Mesenchymal stem cell (in vitro differentiated cells and primary cell): ENCODE measurements at regions not wholly inside any gene's neighbourhood (a gene's known extent, or its start where the extent isn't known, plus 50 kb on each side); places are given as distances from the start of the nearest gene placed in this dataset.

Source experiments
- DNase-seq: peaks from one replicate; pipeline ENCODE4 v3.0.0-alpha.2; 2013
- H2AFZ ChIP-seq: one replicate; pipeline ENCODE4 v1.6.1; 2013; ENCODE audit warnings: low read depth, mild to moderate bottlenecking, control low read depth, inconsistent platforms, low read length, moderate library complexity
- H2AK5ac ChIP-seq: 2 replicates; pipeline ENCODE4 v1.6.1; 2013; ENCODE audit warnings: low read length, moderate library complexity, mild to moderate bottlenecking, inconsistent platforms; ENCODE audit not compliant: severe bottlenecking
- H2BK120ac ChIP-seq: one replicate; pipeline ENCODE4 v1.6.1; 2013; ENCODE audit warnings: low read depth, mild to moderate bottlenecking, inconsistent platforms, low read length, moderate library complexity
- H2BK12ac ChIP-seq, 2 experiments: one replicate each; pipeline ENCODE4 v1.6.1; 2013; ENCODE audit warnings: inconsistent platforms in 2 of 2, low read length in 2 of 2, mild to moderate bottlenecking in 2 of 2, moderate library complexity in 2 of 2, control low read depth in 1 of 2
- H2BK15ac ChIP-seq: one replicate; pipeline ENCODE4 v1.6.1; 2013; ENCODE audit warnings: mild to moderate bottlenecking, low read depth, inconsistent platforms; ENCODE audit not compliant: poor library complexity, severe bottlenecking
- H2BK5ac ChIP-seq: 2 replicates; pipeline ENCODE4 v1.6.1; 2013; ENCODE audit warnings: low read depth, mild to moderate bottlenecking, low read length, control low read depth, inconsistent platforms; ENCODE audit not compliant: poor library complexity, severe bottlenecking
- H3K14ac ChIP-seq, 2 experiments: one replicate each; pipeline ENCODE4 v1.6.1; 2013; ENCODE audit warnings: inconsistent platforms in 2 of 2, low read length in 2 of 2, control low read depth in 1 of 2, mild to moderate bottlenecking in 1 of 2, moderate library complexity in 1 of 2
- H3K18ac ChIP-seq, 2 experiments: one replicate each; pipeline ENCODE4 v1.6.1; 2013; ENCODE audit warnings: inconsistent platforms in 2 of 2, low read length in 2 of 2, control low read depth in 1 of 2, low read depth in 1 of 2, mild to moderate bottlenecking in 1 of 2
- H3K23ac ChIP-seq, 2 experiments: one replicate each; pipeline ENCODE4 v1.6.1; 2013; ENCODE audit warnings: inconsistent platforms in 2 of 2, low read length in 2 of 2, mild to moderate bottlenecking in 2 of 2, moderate library complexity in 2 of 2, control low read depth in 1 of 2
- H3K27ac ChIP-seq: 2 replicates; pipeline ENCODE4 v1.5.1; 2013; ENCODE audit warnings: mild to moderate bottlenecking, moderate library complexity, low read length, control low read depth, inconsistent platforms; ENCODE audit not compliant: poor library complexity, severe bottlenecking
- H3K27me3 ChIP-seq, 2 experiments: 2 replicates each; pipeline versions ENCODE4 v1.6.1 to v1.7.0; 2013; ENCODE audit warnings: low read length in 2 of 2, mild to moderate bottlenecking in 2 of 2, moderate library complexity in 2 of 2, control low read depth in 1 of 2, inconsistent platforms in 1 of 2; ENCODE audit not compliant: control insufficient read depth in 1 of 2, insufficient read depth in 1 of 2
- H3K36me3 ChIP-seq, 2 experiments: 2 replicates each; pipeline versions ENCODE4 v1.6.1 to v1.7.0; 2013; ENCODE audit warnings: low read length in 2 of 2, control low read depth in 1 of 2, inconsistent platforms in 1 of 2, low read depth in 1 of 2, mild to moderate bottlenecking in 1 of 2; ENCODE audit not compliant: insufficient read depth in 2 of 2, control insufficient read depth in 1 of 2
- H3K4ac ChIP-seq, 2 experiments: one replicate each; pipeline ENCODE4 v1.6.1; 2013; ENCODE audit warnings: inconsistent platforms in 2 of 2, low read length in 2 of 2, mild to moderate bottlenecking in 2 of 2, moderate library complexity in 2 of 2, control low read depth in 1 of 2, low read depth in 1 of 2
- H3K4me1 ChIP-seq: 2 replicates; pipeline ENCODE4 v1.6.1; 2013; ENCODE audit warnings: low read depth, low read length, control low read depth; ENCODE audit not compliant: control insufficient read depth, insufficient read depth
- H3K4me2 ChIP-seq: 2 replicates; pipeline ENCODE4 v1.6.1; 2013; ENCODE audit warnings: low read length, mild to moderate bottlenecking, inconsistent platforms; ENCODE audit not compliant: poor library complexity, severe bottlenecking
- H3K4me3 ChIP-seq, 2 experiments: 2 replicates each; pipeline versions ENCODE4 v1.5.1 to v1.7.0; 2013; ENCODE audit warnings: low read length in 2 of 2, mild to moderate bottlenecking in 2 of 2, control low read depth in 1 of 2, low read depth in 1 of 2; ENCODE audit not compliant: insufficient read depth in 1 of 2
- H3K79me1 ChIP-seq: replicated peaks from 2 replicates; pipeline ENCODE4 v1.6.1; 2013; ENCODE audit warnings: mild to moderate bottlenecking, control low read depth, low read length, inconsistent platforms; ENCODE audit not compliant: poor library complexity, severe bottlenecking
- H3K9ac ChIP-seq: 2 replicates; pipeline ENCODE4 v1.7.0; 2013; ENCODE audit warnings: mild to moderate bottlenecking, low read length, moderate library complexity
- H3K9me3 ChIP-seq: 2 replicates; pipeline ENCODE4 v1.7.0; 2013; ENCODE audit warnings: mild to moderate bottlenecking, low read length; ENCODE audit not compliant: control insufficient read depth
- H4K8ac ChIP-seq: one replicate; pipeline ENCODE4 v1.6.1; 2013; ENCODE audit warnings: inconsistent platforms, mild to moderate bottlenecking, low read length, moderate library complexity
- H4K91ac ChIP-seq: one replicate; pipeline ENCODE4 v1.6.1; 2013; ENCODE audit warnings: mild to moderate bottlenecking, low read length, inconsistent platforms
- WGBS: methylation state at CpG from one replicate; pipeline ENCODE4 v1.1.7; 2013; ENCODE audit warnings: mixed read lengths; 5-methylcytosine and 5-hydroxymethylcytosine counted together

DNA sequence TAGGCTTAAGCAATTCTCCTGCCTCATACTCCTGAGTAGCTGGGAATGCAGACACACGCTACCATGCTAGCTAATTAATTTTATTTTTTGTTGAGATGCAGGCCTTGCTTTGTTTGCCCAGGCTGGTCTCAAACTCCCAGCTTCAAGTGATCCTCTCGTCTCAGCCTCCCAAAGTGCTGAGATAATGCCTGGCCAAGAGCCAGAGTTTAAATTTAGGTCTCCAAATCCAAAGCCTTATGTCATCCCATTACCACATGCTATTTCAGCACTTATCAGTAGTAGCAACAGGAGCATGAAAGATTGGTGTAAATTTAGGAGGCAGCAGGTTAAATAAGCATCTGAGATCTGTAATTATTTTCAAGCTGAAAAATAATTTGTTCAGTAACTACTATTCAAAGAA lies 326.1 kb upstream of the ANO5 start:
- Histone ChIP-seq H3K9me3 (no peaks in the 10 kb centered on the region), H3K23ac (no peak overlapping the region), H2BK5ac (no peak overlapping the region), H3K4me3 (no peak overlapping the region), H3K4ac (no peak overlapping the region), H2AFZ (no peak overlapping the region), H3K79me1 (no peaks in the 10 kb centered on the region), H3K36me3 (no peaks in the 10 kb centered on the region), H4K91ac (no peak overlapping the region), H3K14ac (no peak overlapping the region), H2AK5ac (no peak overlapping the region), H3K9ac (no peak overlapping the region), H2BK12ac (no peak overlapping the region), H2BK15ac (no peak overlapping the region), H3K27me3 (no peaks in the 10 kb centered on the region), H3K4me1 (no peaks in the 10 kb centered on the region), H3K4me2 (no peak overlapping the region), H2BK120ac (no peak overlapping the region), H3K27ac (no peak overlapping the region), H4K8ac (no peak overlapping the region), H3K18ac (no peak overlapping the region)
- no peak for DNase-seq
- 80% methylated on average over 2 of the region's 2 CpGs for WGBS

- H3K18ac ChIP-seq = no peak overlapping the region
- no peaks in the 10 kb centered on the region for H3K36me3 ChIP-seq
- no peak overlapping the region for H3K4me2 ChIP-seq
- no peak overlapping the region for H3K4me3 ChIP-seq
- H3K27me3 ChIP-seq = peaks cover 0 to 2% of the 10 kb centered on the region in 2 experiments
- no peak overlapping the region for H3K4ac ChIP-seq
- H3K9ac ChIP-seq = no peak overlapping the region
- H3K9me3 ChIP-seq = no peaks in the 10 kb centered on the region
- no peak overlapping the region for H3K23ac ChIP-seq
- no peak overlapping the region for H2BK5ac ChIP-seq
- no peak overlapping the region for H4K91ac ChIP-seq
- H2BK12ac ChIP-seq = no peak overlapping the region
- no peak overlapping the region for H2AK5ac ChIP-seq
- H4K8ac ChIP-seq = no peak overlapping the region
- no peaks in the 10 kb centered on the region for H3K4me1 ChIP-seq
- DNase-seq = no peak
- H3K79me1 ChIP-seq = no peaks in the 10 kb centered on the region
- no peak overlapping the region for H2AFZ ChIP-seq
- H3K14ac ChIP-seq = no peak overlapping the region
- H3K27ac ChIP-seq = no peak overlapping the region
- H2BK120ac ChIP-seq = no peak overlapping the region
- H2BK15ac ChIP-seq = no peak overlapping the region
These were observed 315.7 kb upstream of the ANO5 start for GRCh38 chr11:21877151-21877550.

DNA sequence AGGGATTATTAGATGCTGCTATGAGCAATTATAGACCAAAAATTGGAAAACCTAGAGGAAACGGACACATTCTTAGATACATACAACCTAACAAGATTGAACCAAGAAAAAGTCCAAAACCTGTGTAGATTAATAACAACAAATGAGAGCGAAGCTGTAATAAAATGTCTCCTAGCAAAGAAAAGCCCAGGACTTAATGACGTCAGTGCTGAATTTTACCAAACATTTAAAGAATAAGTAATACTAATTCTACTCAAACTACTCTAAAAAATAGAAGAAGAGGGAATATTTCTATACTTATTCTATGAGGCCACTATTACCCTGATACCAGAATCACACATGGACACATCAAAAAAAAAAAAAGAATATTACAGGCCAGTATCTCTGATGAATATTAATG lies 309.5 kb upstream of the ANO5 start:
- H3K27ac ChIP-seq = no peak overlapping the region
- no peak overlapping the region for H3K4me3 ChIP-seq
- no peak overlapping the region for H3K18ac ChIP-seq
- H2AFZ ChIP-seq = no peak overlapping the region
- no peaks in the 10 kb centered on the region for H3K36me3 ChIP-seq
- no peak overlapping the region for H3K14ac ChIP-seq
- no peak overlapping the region for H4K8ac ChIP-seq
- no peak overlapping the region for H3K9ac ChIP-seq
- peaks cover 6% of the 10 kb centered on the region for H3K9me3 ChIP-seq
- H3K23ac ChIP-seq = no peak overlapping the region
- H4K91ac ChIP-seq = no peak overlapping the region
- no peak overlapping the region for H2BK5ac ChIP-seq
- H3K79me1 ChIP-seq = no peaks in the 10 kb centered on the region
- no peaks in the 10 kb centered on the region for H3K4me1 ChIP-seq
- 40% methylated on average over 1 of the region's 3 CpGs for WGBS
- no peak overlapping the region for H2BK120ac ChIP-seq
- no peak overlapping the region for H2AK5ac ChIP-seq
- H3K4ac ChIP-seq = no peak overlapping the region
- DNase-seq = no peak
- H3K4me2 ChIP-seq = no peak overlapping the region
- no peaks in the 10 kb centered on the region for H3K27me3 ChIP-seq
- H2BK15ac ChIP-seq = no peak overlapping the region
- H2BK12ac ChIP-seq = no peak overlapping the region

GRCh38 chr11:21888814-21889213 lies 304.1 kb upstream of the ANO5 start:
- no peaks in the 10 kb centered on the region for H3K9me3 ChIP-seq
- no peak overlapping the region for H3K18ac ChIP-seq
- H3K36me3 ChIP-seq = no peaks in the 10 kb centered on the region
- H2AFZ ChIP-seq = no peak overlapping the region
- no peaks in the 10 kb centered on the region for H3K27me3 ChIP-seq
- no peak overlapping the region for H3K27ac ChIP-seq
- H3K14ac ChIP-seq = no peak overlapping the region
- no peak overlapping the region for H3K4me2 ChIP-seq
- no peak overlapping the region for H4K91ac ChIP-seq
- no peak overlapping the region for H3K23ac ChIP-seq
- no peak overlapping the region for H2BK12ac ChIP-seq
- no peaks in the 10 kb centered on the region for H3K79me1 ChIP-seq
- no peaks in the 10 kb centered on the region for H3K4me1 ChIP-seq
- DNase-seq = no peak
- no peak overlapping the region for H3K4me3 ChIP-seq
- no peak overlapping the region for H3K4ac ChIP-seq
- no peak overlapping the region for H2AK5ac ChIP-seq
- H2BK15ac ChIP-seq = no peak overlapping the region
- no peak overlapping the region for H4K8ac ChIP-seq
- no peak overlapping the region for H2BK120ac ChIP-seq
- H2BK5ac ChIP-seq = no peak overlapping the region
- 45% methylated on average over 1 of the region's 1 CpG for WGBS
- peak overlapping the region; percentile 35 for H3K9ac ChIP-seq
